ENCODE measurements at regions not wholly inside any gene's neighbourhood (a gene's known extent, or its start where the extent isn't known, plus 50 kb on each side); places are given as distances from the start of the nearest gene placed in this dataset.

GRCh38 chr14:51807356-51807755 lies 53.1 kb upstream of the GNG2 start:
- no peak for DNase-seq (ENCODE audit: unreplicated experiment)
- CTCF ChIA-PET: interaction anchor here (1.4 to 1.9 kb wide), 2 partner anchors 171 to 172 kb away, joined by 3 to 7 read pairs; no protein-coding TSS in a partner anchor
- Mint-ChIP-seq H3K27ac (ENCODE audit: low read depth, unreplicated experiment) (no peak overlapping the region), H3K4me3 (ENCODE audit: unreplicated experiment) (no peak overlapping the region), H3K27me3 (ENCODE audit: insufficient read depth, unreplicated experiment) (no peaks in the 10 kb centered on the region), H3K36me3 (ENCODE audit: insufficient read depth, unreplicated experiment) (no peaks in the 10 kb centered on the region), H3K4me1 (ENCODE audit: insufficient read depth, unreplicated experiment) (no peaks in the 10 kb centered on the region), H3K9me3 (ENCODE audit: unreplicated experiment) (peaks cover 10% of the 10 kb centered on the region)
- intact Hi-C loops (cut with micrococcal nuclease): no loop called here
- BruUV-seq (replicated peaks): no TSS peak
- TF ChIP-seq CTCF (IDR thresholded peaks at IDR 0.05; ENCODE audit: unreplicated experiment): no peak
- POLR2A ChIA-PET: no interaction called here
